GM18951 (cell line): ENCODE measurements at regions not wholly inside any gene's neighbourhood (a gene's known extent, or its start where the extent isn't known, plus 50 kb on each side); places are given as distances from the start of the nearest gene placed in this dataset.

Source experiments
- POLR2A ChIP-seq: IDR thresholded peaks from 4 replicates; pipeline ENCODE4 v1.6.1; 2011; ENCODE audit warnings: mild to moderate bottlenecking; ENCODE audit not compliant: insufficient read length, insufficient read depth; ENCODE audit errors: extremely low read depth
- in situ Hi-C: fragments of 300-500 bp; cut with MboI; formaldehyde crosslinking; loops from one replicate; pipeline ENCODE4 v1.12.0; 2022; ENCODE audit warnings: low sequenced_read_pairs, mixed read lengths, inconsistent platforms; ENCODE audit not compliant: unreplicated experiment

DNA sequence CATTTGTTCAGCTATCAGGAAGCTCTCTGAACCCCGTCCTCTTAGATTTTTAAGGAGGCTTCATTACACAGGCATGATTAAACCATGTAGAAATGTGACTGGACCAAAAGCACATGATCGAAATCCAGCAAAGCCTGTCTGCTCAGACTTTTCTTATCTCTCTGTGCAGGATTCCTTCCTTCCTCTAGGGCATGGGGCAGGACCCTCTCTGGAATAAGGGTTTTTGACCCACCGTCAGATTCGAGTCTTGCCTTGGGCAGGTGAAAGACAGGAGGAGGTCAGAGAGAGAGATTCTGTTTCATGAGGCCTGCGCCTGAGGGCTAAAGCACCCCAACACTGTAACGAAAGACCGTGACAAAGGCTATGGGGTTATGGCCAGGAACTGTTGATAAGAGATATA is 136.8 kb downstream of the RHOU start:
- TF ChIP-seq POLR2A, result no peak
- in situ Hi-C loops, result no loop called here

- TF ChIP-seq POLR2A, result no peak
- in situ Hi-C loops, result no loop called here
These were observed 138.4 kb downstream of the RHOU start for GRCh38 chr1:228873709-228874108.

GRCh38 chr1:228875741-228876140 is 140.5 kb downstream of the RHOU start:
- no peak for TF ChIP-seq POLR2A
- in situ Hi-C loops, result no loop called here

DNA sequence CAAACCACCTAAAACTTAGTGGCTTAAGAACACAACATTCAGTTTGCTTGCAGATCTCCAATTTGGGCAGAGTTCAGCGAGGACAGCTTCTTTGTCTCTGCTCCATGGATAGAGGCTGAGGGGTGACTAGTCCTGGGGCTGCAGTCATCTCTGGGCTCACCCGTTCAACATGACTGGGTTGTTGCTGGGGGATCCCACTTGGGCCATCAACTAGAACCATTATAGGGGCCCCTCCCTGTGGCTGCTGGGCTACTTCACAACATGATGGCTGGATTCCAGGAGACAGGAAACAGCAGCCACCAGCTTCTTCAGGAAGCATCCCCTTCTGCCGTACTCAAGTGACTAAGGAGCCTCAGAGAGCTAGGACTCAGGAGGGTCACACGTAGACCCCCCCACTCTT is 140.9 kb downstream of the RHOU start:
- in situ Hi-C loops, result no loop called here

GRCh38 chr1:228879164-228879563 is 143.9 kb downstream of the RHOU start:
- in situ Hi-C loops, result no loop called here
- no peak for TF ChIP-seq POLR2A

More for the DNA sequence above, 140.9 kb downstream of the RHOU start:
- TF ChIP-seq POLR2A, result no peak

GRCh38 chr1:228882041-228882770 is 146.9 kb downstream of the RHOU start:
- in situ Hi-C loops, result no loop called here
- TF ChIP-seq POLR2A, result no peak

DNA sequence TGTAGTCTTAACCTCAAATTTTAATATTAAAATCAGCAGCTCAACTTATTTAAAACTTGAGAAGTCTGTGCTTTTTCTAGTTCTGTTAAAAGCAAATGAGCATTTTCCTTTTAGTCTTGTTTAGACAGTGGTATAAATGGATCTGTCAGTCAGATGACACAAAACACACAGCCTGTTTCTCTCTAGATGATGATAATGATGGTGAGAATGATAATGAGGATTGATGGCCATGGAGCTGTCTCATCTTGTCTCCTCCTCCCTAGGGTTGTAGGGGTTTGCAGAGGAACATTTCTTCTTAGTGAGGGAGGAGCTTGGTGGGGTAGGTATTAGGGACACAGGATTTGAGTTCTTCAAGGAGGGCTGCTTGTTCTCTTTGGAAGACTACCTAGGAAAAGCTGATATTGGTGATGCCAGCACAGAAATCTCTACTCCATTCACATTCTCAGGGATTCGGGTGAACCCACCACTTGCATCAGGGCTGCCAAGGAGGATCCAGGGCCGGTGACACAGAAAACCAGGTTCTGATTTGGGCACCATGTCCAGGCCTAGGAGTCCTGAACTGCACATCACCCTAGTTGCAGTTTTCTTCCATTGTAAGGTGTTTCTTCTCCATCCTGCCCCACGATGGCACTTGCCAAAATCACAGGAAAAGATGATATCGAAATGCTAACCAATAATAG is 147.6 kb downstream of the RHOU start:
- in situ Hi-C loops, result no loop called here
- no peak for TF ChIP-seq POLR2A

DNA sequence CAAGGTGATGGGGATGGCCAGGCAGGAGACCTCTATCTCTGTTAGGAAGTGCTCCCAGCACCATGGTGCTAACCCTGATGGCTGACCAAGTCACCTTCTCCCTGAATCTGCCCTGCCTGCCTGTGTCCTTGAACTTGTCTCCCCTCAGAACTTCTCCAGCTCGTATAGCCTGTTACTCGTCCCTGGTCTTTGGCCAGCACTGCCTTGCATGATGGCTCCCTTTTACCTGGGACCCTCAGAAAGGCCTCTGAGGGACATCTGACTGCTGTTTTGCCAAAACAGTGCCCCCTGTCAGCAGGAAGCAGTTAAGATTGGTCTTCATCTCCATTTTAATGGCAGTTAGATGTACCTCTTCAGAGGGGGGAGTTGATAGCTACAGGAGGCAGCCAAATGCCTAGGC is 148.3 kb downstream of the RHOU start:
- in situ Hi-C loops, result no loop called here

DNA sequence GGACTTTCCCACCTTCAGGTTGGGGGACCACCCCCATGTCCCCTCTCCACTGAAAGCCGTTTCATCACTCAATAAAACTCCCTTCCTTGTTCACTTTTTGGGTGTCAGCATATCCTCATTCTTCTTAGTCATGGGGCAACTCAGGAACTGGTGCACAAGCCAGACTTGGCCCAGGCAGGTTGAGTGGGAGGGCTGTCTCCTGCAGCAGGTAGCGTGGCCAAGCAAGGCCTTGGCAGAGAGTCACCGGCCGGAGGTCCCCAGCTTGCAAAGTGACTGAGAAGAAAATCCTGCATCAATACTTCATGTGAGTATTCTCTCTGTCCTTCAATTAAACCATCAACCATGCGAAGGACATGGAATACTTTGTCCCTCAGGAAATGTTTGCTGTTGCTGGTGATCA is 148.9 kb downstream of the RHOU start:
- TF ChIP-seq POLR2A, result no peak
- in situ Hi-C loops, result no loop called here

More for the DNA sequence above, 148.3 kb downstream of the RHOU start:
- no peak for TF ChIP-seq POLR2A

DNA sequence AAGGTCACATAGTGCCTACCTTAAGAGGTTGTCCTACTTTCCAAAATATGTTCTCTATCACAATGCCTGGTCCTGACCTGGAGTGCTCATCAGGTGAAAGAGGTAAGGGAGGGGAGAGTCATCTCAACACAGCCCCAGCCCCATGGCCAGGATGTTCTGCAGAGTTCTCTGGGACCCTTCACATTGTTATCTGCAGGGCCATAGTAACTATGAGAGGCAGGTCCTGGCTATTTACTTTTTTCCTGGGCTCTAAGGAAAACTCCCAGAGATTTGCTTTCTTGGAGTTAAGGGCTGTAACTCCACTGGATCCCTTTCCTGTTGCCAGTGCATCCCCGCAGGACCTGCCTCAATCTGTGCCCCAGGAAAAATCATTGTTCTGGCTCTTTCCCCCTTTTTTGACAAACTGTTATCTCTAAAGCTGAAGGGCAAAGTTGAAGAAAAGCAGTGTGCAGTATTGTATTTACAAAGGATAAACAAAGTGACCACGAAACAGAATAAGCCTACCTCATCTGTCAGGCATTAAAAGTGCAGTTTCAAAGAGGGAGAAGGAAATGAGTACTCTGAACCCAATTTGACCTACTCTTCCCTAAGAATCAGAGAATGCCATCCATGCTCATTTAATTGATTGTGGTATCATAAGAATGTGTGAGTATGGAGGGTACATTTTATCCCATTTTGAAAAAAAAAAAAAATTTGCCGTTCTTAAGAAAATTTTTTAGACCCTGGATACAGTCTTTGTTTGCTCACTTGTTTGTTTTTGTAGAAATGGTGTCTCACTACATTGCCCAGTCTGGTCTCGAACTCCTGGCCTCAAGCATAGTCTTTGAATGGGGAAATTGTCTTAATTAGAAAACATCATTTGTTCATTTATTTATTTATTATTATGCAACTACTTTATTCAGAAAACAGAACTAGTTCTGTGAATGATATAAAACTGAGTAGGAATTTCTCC is 149.6 kb downstream of the RHOU start:
- TF ChIP-seq POLR2A, result no peak
- in situ Hi-C loops, result no loop called here

DNA sequence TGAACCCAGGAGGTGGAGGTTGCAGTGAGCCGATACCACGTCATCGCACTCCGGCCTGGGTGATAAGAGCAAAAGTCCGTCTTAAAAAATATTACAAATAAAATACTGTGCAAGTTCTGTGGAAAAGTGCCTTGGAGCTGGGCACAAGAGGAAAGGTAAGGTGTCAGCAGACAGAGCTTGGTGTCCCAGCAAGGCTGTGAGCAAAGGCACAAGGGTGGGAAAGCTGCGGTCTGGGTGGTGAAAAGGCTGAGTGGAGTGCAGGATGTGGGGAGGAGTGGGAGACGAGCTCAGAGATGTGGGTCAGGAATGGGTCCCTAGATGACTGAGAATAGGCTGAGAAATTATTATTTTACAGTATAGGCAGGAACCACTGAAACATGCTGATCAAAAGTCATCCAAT is 150.6 kb downstream of the RHOU start:
- in situ Hi-C loops, result no loop called here

DNA sequence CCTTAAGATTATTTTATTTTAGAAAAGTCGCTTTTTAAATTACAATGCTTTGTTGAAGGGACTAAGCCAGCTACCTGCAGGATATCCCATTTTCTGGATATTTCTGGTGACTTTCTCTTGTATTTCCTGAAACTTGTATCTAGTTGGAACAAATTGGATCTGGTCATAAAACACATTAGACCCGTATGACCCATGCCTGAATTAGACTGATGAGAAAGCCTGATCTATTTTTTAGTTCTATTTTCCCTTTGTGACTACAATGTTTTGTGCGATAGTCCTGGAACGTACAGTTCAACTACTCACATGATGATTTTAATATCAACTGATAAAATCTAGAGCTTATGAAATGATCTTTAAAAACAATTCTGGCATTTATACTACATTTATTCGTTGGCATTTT is 151.8 kb downstream of the RHOU start:
- no peak for TF ChIP-seq POLR2A
- in situ Hi-C loops, result no loop called here

More for the DNA sequence above, 150.6 kb downstream of the RHOU start:
- no peak for TF ChIP-seq POLR2A

DNA sequence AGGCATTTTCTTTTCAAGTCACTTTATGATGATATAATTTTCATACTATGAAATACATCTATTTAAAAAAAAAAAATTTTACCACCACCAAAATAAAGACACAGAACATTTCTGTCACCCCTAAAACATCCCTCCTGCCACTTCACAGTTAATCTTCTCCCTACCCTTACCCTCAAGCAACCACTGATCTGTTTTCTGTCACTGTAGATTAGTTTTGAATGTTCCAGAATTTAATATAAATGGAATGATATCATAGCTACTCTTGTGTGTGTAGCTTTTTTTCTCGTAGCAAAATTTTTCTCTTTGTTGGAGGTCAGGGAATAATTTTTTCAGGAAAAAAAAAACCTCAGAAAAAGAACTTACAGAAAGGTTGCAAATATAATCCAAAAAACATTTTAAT is 152.7 kb downstream of the RHOU start:
- in situ Hi-C loops, result no loop called here
- TF ChIP-seq POLR2A, result no peak
